ENCODE measurements at regions not wholly inside any gene's neighbourhood (a gene's known extent, or its start where the extent isn't known, plus 50 kb on each side); places are given as distances from the start of the nearest gene placed in this dataset.

- no peak for TF ChIP-seq TCF12 (IDR thresholded peaks at IDR 0.05; ENCODE audit: low read depth, low read length)
Observed at GRCh38 chr3:177418787-177419186, 221.5 kb upstream of the TBL1XR1 start (continued).
